NCI-H748 treated with DMSO at 0.1 percent for 48 hours (cell line): ENCODE measurements at regions not wholly inside any gene's neighbourhood (a gene's known extent, or its start where the extent isn't known, plus 50 kb on each side); places are given as distances from the start of the nearest gene placed in this dataset.
"Not testable (repeated sequence)": the region's sequence is repeated elsewhere in the genome, so short reads cannot be mapped to it uniquely, and the experiment has no call there.

ENCODE experiments used
- DNase-seq: peaks from one replicate; lab custom pipeline; 2025; lab: John Stamatoyannopoulos, UW

- DNase-seq, result peak; percentile 0
Observed at GRCh38 chr10:64733980-64734379, 1212.8 kb downstream of the REEP3 start.

GRCh38 chr10:64738462-64738861, 1217.3 kb downstream of the REEP3 start:
- DNase-seq, result no peak

DNA sequence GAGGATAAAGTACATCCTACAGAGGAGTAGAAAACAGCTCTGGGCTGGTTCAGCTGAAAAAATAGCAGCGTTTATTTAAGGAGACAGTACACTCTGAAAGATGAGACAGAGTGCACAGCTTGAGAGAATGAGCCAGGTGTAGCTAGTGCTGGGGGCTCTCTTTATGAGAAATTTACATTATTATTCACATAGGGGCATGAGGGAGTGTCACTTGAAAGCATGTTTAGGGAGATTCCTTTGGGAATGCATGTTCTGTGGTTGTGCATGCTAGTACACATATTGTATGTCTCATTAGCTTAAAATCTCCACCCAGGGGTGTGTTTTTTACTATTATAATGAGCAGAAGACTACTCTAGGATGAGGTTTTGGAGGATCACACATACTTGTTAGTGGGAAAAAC, 1224.4 kb downstream of the REEP3 start:
- no peak for DNase-seq

DNA sequence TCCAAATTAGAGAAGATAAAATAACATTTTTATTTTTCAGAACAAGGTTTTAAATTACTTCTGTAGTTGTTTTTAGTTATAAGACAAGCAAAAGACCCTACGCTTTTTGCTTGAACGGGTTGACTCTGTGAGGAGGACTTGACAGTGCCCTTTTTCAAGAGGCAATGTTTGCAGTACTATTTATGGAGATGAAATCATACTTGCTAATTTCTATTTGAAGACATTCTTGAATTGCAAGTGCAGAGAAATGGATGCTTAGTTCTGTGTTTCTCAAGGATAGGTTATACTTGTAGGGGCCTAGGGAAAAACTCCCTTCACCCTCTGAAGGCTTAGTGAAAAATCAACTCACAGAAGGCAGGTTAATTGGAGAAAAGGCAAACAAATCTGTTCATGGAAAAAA, 1229.5 kb downstream of the REEP3 start:
- DNase-seq, result no peak

GRCh38 chr10:64753516-64753915, 1232.3 kb downstream of the REEP3 start:
- DNase-seq, result no peak

GRCh38 chr10:64760371-64760770, 1239.2 kb downstream of the REEP3 start:
- DNase-seq, result no peak

DNA sequence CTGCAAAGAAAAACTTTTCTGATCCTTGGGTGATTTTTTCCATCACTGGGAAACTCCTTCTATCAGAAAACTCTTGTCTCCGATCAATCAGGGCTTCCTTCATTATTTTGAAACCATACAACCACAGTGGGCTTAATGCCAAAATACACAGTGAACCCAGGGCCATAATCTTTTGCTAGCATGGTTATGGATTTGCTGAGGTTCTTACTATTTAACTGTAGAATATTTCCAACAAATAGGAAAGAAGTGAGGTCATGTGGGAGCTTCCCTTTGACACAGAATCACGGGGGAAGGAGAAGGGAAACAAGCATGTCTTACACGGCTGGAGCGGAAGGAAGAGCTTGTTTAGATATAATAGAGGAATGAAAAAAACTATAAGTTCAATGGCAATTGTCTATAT, 1241.7 kb downstream of the REEP3 start:
- no peak for DNase-seq

GRCh38 chr10:64765498-64765897, 1244.3 kb downstream of the REEP3 start:
- no peak for DNase-seq

DNA sequence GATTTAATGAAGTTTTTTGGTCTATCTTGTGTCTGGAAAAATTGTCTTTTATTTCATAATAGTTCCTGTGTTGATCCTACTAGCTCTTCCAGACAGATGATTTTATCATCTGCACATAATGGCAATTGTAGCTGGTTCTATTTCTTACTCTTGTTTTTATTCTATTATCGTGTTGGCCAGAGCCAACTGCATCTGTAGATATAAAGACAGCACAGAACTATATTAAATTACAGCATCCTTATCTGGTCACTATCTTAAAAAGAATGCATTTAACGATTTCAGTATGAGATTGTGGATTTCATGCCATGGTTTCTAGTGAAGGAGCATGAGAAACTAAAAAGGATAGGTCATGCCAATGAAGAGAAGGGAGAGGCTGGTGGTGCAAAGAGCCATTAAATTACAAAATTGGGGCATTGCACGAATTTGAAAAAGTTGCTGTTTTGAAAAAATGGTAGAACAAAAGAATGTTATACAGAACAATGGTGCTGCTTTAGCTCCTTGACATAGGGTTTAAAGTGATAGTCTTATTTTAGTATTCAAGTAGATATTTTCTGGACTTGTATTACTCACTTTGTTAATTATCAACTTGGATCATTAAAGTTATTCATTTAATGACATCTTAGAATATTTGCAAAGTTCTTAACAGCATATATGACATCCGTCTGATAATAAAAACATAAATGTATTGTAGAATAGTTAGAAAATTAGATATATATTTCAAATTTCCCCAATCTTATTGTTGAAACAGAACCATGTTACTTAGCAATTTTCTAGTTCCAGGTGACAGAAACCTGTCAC, 1250.3 kb downstream of the REEP3 start:
- no peak for DNase-seq

- DNase-seq, result no peak
Observed at GRCh38 chr10:64773357-64773756, 1252.2 kb downstream of the REEP3 start.

- not testable (repeated sequence) for DNase-seq
Observed at GRCh38 chr10:64784451-64784850, 1263.2 kb downstream of the REEP3 start.

GRCh38 chr10:64785816-64786215, 1264.6 kb downstream of the REEP3 start:
- no peak for DNase-seq

DNA sequence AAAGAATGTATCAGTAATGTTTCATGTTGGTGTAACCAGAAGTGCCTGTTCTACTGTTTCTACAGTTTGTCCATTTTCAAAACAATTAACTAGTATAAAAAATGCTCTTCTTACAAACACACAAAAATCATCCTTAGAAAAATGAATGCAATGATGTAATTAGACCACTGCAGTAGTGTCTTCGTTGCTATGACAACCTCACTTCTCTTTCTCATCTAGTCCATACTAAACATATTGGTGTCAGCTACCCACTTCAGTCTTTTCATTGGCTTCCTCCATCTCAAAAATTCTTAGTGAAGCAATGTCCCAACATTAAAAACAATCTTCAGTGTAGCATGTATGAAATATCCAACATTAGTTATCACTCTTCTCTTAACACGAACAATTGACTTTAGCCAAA, 1265.8 kb downstream of the REEP3 start:
- no peak for DNase-seq

DNA sequence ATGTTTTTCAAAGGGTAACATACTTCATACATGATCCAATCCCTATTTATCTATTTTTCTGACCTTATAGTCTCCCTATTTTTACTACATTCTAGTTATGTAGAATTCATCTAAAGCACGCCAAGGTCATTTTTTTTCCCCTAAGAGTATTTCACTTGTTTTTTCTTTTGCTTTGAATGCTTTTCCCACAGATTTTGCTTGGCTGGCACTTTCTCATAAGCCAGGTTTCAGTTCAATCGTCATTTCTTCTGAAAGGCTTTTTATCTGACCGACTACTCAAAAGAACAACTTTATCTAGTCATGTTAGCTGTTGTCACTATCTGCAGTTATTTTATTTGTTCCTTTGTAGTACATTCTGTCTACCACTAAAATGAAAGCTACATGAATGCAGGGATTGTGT, 1274.6 kb downstream of the REEP3 start:
- no peak for DNase-seq

- no peak for DNase-seq
Observed at GRCh38 chr10:64798297-64798696, 1277.1 kb downstream of the REEP3 start.

- not testable (repeated sequence) for DNase-seq
Observed at GRCh38 chr10:64808233-64808632, 1287.0 kb downstream of the REEP3 start.

GRCh38 chr10:64810046-64810445, 1288.8 kb downstream of the REEP3 start:
- DNase-seq, result not testable (repeated sequence)

- DNase-seq, result no peak
Observed at GRCh38 chr10:64813391-64813790, 1292.2 kb downstream of the REEP3 start.

GRCh38 chr10:64814201-64814600, 1293.0 kb downstream of the REEP3 start:
- DNase-seq, result no peak

DNA sequence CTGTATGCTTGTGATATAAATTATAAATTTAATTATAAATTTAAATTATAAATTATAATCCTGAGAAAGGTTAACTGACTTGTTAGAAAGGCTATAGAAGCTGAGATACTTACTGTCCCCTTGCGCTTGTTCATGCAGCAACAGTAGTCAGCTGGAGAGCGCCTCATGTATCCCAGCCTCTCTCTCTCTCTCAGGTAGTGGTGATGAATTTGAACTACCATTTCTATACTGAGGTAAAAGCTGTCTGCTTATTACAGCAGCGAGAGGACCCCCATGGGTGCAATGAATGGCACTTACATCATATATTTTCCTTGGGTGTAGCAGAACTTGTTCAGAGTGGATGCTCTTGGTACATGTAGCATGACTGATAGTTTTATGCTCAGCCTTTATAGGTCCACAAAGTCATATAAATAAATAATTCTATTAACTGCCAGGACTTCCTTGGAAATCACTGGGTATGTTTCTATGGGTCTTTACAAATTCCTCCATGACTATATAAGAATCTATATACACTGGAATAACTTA, 1308.7 kb downstream of the REEP3 start:
- DNase-seq, result no peak

DNA sequence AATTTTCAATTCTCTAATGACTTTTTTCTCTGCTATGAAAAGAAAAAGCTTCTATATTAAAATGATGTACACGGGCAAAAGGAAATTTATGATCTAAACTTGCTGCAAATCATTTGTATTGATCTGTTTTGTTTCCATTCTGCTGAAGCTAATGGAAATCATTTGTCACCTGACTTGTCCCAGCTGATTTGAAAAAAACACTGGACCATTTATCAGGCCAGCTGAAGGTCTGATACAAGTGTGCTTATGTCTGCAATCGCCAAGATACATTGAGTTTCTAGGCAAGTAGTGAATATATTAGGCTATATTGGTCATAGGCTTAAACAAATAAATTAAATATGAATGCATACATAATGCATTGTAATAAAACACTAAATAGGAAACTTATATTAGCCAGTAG, 1309.7 kb downstream of the REEP3 start:
- no peak for DNase-seq

DNA sequence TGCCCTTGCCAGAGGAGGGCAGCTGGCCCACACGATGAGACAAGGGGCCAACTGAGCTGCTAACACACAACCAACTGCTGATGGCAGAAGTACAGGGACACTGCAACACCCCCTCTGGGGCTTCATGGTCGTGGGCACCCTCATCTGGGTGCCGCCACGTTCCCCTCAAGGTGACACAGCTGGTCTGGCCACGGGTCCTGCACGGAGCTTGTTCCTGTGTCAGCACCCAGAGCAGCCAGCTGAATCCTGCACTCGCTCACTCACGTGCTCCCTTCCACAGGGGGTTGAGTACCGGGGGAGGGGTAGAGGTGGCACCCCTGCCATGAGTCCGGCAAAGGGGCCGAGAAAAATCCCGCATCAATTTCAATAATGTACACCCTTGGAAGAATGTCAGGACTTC, 1319.1 kb downstream of the REEP3 start:
- no peak for DNase-seq

GRCh38 chr10:64846700-64847099, 1325.5 kb downstream of the REEP3 start:
- DNase-seq, result no peak

DNA sequence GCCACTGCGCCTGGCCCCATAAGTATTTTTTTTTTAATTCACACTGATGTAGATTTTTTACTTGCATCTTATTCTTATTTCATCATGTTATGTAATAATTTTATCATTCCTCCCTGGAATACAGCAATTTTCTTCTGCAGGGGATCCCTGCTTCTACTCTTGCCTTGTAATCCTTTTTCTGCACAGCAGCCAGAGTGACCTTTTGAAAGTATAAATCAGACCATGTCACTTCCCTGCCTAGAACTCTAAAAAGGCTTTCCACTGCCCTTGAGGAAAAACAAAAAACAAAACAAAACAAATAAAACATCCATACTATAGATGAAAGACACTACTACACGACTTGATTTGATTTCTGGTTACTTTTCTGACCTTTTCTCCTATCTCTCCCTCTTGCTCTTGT, 1334.7 kb downstream of the REEP3 start:
- no peak for DNase-seq
